Right kidney (tissue), 1 donor: ENCODE measurements at regions not wholly inside any gene's neighbourhood (a gene's known extent, or its start where the extent isn't known, plus 50 kb on each side); places are given as distances from the start of the nearest gene placed in this dataset.
A peak's percentile ranks its signal among the peaks of the same experiment; 100 is the strongest.
"Not testable (repeated sequence)": the region's sequence is repeated elsewhere in the genome, so short reads cannot be mapped to it uniquely, and the experiment has no call there.

Experiments
- DNase-seq: peaks from one replicate; pipeline ENCODE4 v3.0.0-alpha.2; 2016

- peak; percentile 27 for DNase-seq
Observed at GRCh38 chr7:35975851-35976454, 175.1 kb downstream of the SEPTIN7 start.

- DNase-seq: not testable (repeated sequence)
Observed at GRCh38 chr7:35978816-35979640, 174.0 kb upstream of the EEPD1 start.

- no peak for DNase-seq
Observed at GRCh38 chr7:35982600-35982999, 170.5 kb upstream of the EEPD1 start.

GRCh38 chr7:35983626-35984025 lies 169.4 kb upstream of the EEPD1 start:
- no peak for DNase-seq

- DNase-seq: peak; percentile 60
Observed at GRCh38 chr7:35985126-35985754, 167.8 kb upstream of the EEPD1 start.

- no peak for DNase-seq
Observed at GRCh38 chr7:35987016-35987415, 166.0 kb upstream of the EEPD1 start.

- DNase-seq: no peak
Observed at GRCh38 chr7:35988105-35988504, 164.9 kb upstream of the EEPD1 start.

- no peak for DNase-seq
Observed at GRCh38 chr7:35988818-35989217, 164.2 kb upstream of the EEPD1 start.

GRCh38 chr7:35991511-35992232 lies 161.4 kb upstream of the EEPD1 start:
- no peak for DNase-seq

- DNase-seq: no peak
Observed at GRCh38 chr7:35992436-35992835, 160.6 kb upstream of the EEPD1 start.

GRCh38 chr7:35993113-35993512 lies 159.9 kb upstream of the EEPD1 start:
- no peak for DNase-seq

- no peak for DNase-seq
Observed at GRCh38 chr7:35993676-35994606, 159.1 kb upstream of the EEPD1 start.

- DNase-seq: no peak
Observed at GRCh38 chr7:35995334-35995733, 157.7 kb upstream of the EEPD1 start.

GRCh38 chr7:35998481-35998880 lies 154.6 kb upstream of the EEPD1 start:
- DNase-seq: no peak

GRCh38 chr7:36001546-36001945 lies 151.5 kb upstream of the EEPD1 start:
- DNase-seq: no peak

- DNase-seq: no peak
Observed at GRCh38 chr7:36002900-36003299, 150.2 kb upstream of the EEPD1 start.

- no peak for DNase-seq
Observed at GRCh38 chr7:36003343-36003742, 149.7 kb upstream of the EEPD1 start.

- DNase-seq: no peak
Observed at GRCh38 chr7:36005293-36005692, 147.8 kb upstream of the EEPD1 start.

- DNase-seq: no peak
Observed at GRCh38 chr7:36005876-36006275, 147.2 kb upstream of the EEPD1 start.

GRCh38 chr7:36006636-36007229 lies 146.3 kb upstream of the EEPD1 start:
- no peak for DNase-seq
